AG09319 (cell line): ENCODE measurements at regions not wholly inside any gene's neighbourhood (a gene's known extent, or its start where the extent isn't known, plus 50 kb on each side); places are given as distances from the start of the nearest gene placed in this dataset.

Source experiments
- DNase-seq: peaks from one replicate; pipeline ENCODE4 v3.0.0-alpha.2; 2010; ENCODE audit warnings: low read depth; ENCODE audit errors: extremely low read depth
- CTCF ChIP-seq: IDR thresholded peaks from 2 replicates; pipeline ENCODE4 v1.5.1; 2011; ENCODE audit warnings: low read depth, mild to moderate bottlenecking, inconsistent platforms, low read length, moderate library complexity

DNA sequence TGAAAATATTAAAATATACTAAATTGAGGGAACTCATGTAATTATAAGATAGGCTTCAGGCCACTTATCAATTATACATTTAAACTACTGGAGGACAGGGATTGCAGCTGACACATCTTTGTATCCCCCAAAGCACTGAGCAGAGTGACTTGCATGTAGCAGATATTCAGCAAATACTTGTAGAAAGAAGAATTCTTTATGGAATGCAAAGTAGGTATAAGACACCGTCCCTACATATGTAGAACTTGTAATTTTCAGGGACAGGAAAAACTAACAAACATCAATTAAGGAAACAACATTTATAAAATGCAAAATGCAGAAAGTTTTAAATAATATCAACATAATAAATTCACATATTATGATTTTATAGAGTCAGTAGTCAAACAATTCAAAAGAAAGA lies 719.2 kb downstream of the OLFM4 start:
- DNase-seq = no peak

DNA sequence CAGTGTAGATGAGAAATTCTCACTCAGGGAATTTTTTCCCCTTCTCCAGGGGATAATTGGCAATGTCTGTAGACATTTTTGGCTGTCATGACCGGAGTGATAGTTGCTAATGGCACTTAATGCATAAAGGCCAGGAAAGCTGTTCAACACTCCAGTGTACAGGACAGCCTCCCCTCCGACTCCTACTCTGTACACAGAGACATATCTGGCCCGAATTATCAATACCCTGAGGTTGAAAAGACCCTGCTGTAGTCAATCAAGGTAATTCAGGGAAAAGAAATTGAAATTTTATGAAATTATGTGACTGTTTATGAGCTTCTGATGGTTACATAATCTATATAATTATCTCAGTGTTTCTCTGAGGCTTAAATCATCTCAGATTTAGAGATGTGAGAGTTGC lies 720.7 kb downstream of the OLFM4 start:
- DNase-seq = no peak
- TF ChIP-seq CTCF = no peak

More for the DNA sequence above, 719.2 kb downstream of the OLFM4 start:
- no peak for TF ChIP-seq CTCF

DNA sequence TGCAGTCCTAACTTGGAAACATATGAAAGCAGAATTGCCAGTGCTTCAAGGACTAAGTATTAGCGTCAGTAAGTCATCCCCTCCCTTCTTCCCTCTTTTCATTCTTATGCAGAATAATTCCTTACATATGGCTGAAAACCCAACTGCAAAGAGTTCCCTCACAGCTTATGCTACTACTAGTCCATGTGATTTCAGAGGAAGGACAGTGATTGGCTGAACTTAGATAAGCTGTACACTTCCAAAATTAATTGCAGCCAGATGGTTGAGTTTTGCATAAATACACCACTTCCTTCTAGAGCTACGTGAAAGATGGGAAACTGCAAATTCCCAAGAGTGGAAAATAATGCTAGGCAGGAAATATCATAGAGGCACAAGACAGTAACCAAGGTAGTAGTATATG lies 730.4 kb downstream of the OLFM4 start:
- TF ChIP-seq CTCF = no peak
- DNase-seq = no peak

GRCh38 chr13:53775807-53776206 lies 747.2 kb downstream of the OLFM4 start:
- TF ChIP-seq CTCF = no peak
- no peak for DNase-seq

DNA sequence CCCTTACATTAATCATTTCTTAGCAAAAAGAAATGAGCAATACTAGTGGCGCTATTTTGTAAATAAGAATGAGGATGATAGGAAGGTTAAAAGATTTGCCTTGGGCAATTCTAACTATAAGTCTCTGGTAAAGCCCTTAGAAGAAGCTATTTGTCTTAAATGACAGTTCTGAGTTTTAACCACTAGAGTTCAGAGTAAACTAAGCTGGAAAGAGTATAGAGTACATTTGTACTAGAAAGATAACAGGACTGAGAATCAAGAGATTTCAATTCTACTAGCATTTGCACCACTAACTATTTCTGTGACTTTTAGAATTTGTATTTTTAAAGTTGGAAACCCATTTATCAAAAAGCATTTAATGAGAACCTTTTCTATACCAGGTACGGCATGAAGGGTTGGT lies 750.3 kb downstream of the OLFM4 start:
- DNase-seq = no peak
- TF ChIP-seq CTCF = no peak

DNA sequence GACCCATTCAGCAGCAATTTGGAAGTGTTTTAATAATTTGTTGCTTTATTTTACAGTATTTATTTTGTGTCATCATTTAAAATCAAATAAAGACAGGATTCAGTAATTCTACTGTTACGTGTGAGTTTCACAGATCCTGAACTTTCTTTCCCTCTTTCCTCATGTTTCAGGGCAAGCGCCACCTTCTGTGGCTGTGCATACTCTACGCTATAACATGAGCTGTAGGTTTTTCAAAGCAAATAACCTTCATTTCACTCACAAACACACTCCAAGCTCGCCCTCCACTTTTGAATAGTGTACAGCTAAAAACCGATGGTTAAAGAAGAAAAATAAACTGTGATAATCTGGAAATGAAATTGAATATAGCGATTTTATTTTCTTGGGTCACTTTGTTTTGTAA lies 753.3 kb downstream of the OLFM4 start:
- no peak for DNase-seq
- TF ChIP-seq CTCF = no peak

GRCh38 chr13:53782488-53782961 lies 753.9 kb downstream of the OLFM4 start:
- peak; percentile 51 for TF ChIP-seq CTCF
- DNase-seq = no peak

DNA sequence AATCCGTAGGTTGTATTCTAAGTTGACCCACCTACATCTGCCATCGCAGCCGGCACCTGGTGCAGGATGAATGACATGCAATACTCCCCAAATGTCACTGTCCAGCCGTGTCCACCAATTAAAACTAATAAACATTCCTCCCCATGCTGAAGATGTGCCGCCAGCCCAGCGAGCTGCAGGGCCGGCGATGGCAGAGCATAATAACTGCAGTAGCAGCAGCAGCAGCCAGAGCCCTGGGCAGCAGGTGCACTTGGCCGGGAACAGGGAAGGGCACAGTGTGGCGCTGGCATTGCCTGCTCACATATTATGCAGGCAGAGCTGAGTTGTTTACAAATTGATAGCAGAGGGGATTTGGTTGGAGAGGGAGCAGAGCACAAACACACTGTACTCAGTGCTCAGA lies 754.9 kb downstream of the OLFM4 start:
- no peak for TF ChIP-seq CTCF
- DNase-seq = no peak
